ENCODE measurements at regions not wholly inside any gene's neighbourhood (a gene's known extent, or its start where the extent isn't known, plus 50 kb on each side); places are given as distances from the start of the nearest gene placed in this dataset.
A peak's percentile ranks its signal among the peaks of the same experiment; 100 is the strongest.

GRCh38 chr12:29066011-29066588 lies 83.0 kb upstream of the FAR2 start:
- intact Hi-C loops (cut with DNase I), result no loop called here
- H3K4me1 ChIP-seq, result no peaks in the 10 kb centered on the region
- WGBS, 2 donors, result 63 to 82% methylated on average over 1 of the region's 1 CpG
- H3K4me3 ChIP-seq, result no peak overlapping the region
- H3K27me3 ChIP-seq, result no peaks in the 10 kb centered on the region
- H3K36me3 ChIP-seq (replicated peaks in 1 of 2; ENCODE audit: insufficient read depth in 1 of 2, low read depth in 2 of 2), result no peaks in the 10 kb centered on the region
- H3K27ac ChIP-seq, result no peak overlapping the region
- ATAC-seq, result no peak
- DNase-seq, result peak in 1 of 4 donors; percentile 11
- TF ChIP-seq CTCF (IDR thresholded peaks at IDR 0.05), result no peak
- no peak for TF ChIP-seq POLR2A (IDR thresholded peaks at IDR 0.05)
- H3K9me3 ChIP-seq, result no peaks in the 10 kb centered on the region

- no peak for TF ChIP-seq CTCF (IDR thresholded peaks at IDR 0.05)
- TF ChIP-seq POLR2A (IDR thresholded peaks at IDR 0.05), result no peak
Measured at GRCh38 chr12:29067430-29067829, 81.6 kb upstream of the FAR2 start.

GRCh38 chr12:29070309-29070708 lies 78.8 kb upstream of the FAR2 start:
- no peaks in the 10 kb centered on the region for H3K36me3 ChIP-seq (replicated peaks in 1 of 2; ENCODE audit: insufficient read depth in 1 of 2, low read depth in 2 of 2)
- no peaks in the 10 kb centered on the region for H3K27me3 ChIP-seq
- ATAC-seq (no peak), DNase-seq (no peak)
- intact Hi-C loops (cut with DNase I), result no loop called here
- WGBS, 2 donors, result 0 to 13% methylated on average over 1 of the region's 1 CpG
- H3K4me3 ChIP-seq, result no peak overlapping the region
- TF ChIP-seq CTCF (IDR thresholded peaks at IDR 0.05) (no peak), POLR2A (IDR thresholded peaks at IDR 0.05) (no peak)
- H3K27ac ChIP-seq, result no peak overlapping the region
- no peaks in the 10 kb centered on the region for H3K4me1 ChIP-seq
- no peaks in the 10 kb centered on the region for H3K9me3 ChIP-seq

More at GRCh38 chr12:29067430-29067829, 81.6 kb upstream of the FAR2 start:
- ATAC-seq (no peak), DNase-seq (peak in 1 of 4 donors; percentile 23)
- Histone ChIP-seq H3K4me3 (no peak overlapping the region), H3K36me3 (replicated peaks in 1 of 2; ENCODE audit: insufficient read depth in 1 of 2, low read depth in 2 of 2) (no peaks in the 10 kb centered on the region), H3K27ac (no peak overlapping the region), H3K27me3 (no peaks in the 10 kb centered on the region), H3K9me3 (no peaks in the 10 kb centered on the region), H3K4me1 (no peaks in the 10 kb centered on the region)
- WGBS, 2 donors, result 50 to 92% methylated on average over 1 of the region's 1 CpG
- intact Hi-C loops (cut with DNase I), result no loop called here

GRCh38 chr12:29071099-29071498 lies 78.0 kb upstream of the FAR2 start:
- Histone ChIP-seq H3K9me3 (no peaks in the 10 kb centered on the region), H3K36me3 (replicated peaks in 1 of 2; ENCODE audit: insufficient read depth in 1 of 2, low read depth in 2 of 2) (no peaks in the 10 kb centered on the region), H3K27ac (no peak overlapping the region), H3K4me1 (no peaks in the 10 kb centered on the region), H3K4me3 (no peak overlapping the region), H3K27me3 (no peaks in the 10 kb centered on the region)
- TF ChIP-seq POLR2A (IDR thresholded peaks at IDR 0.05), result no peak
- no peak for DNase-seq
- ATAC-seq, result no peak
- intact Hi-C loops (cut with DNase I), result no loop called here

GRCh38 chr12:29072631-29073030 lies 76.4 kb upstream of the FAR2 start:
- ATAC-seq (no peak), DNase-seq (no peak)
- 47 to 67% methylated on average over 1 of the region's 1 CpG for WGBS, 2 donors
- Histone ChIP-seq H3K36me3 (replicated peaks in 1 of 2; ENCODE audit: insufficient read depth in 1 of 2, low read depth in 2 of 2) (no peaks in the 10 kb centered on the region), H3K27me3 (no peaks in the 10 kb centered on the region), H3K9me3 (no peaks in the 10 kb centered on the region), H3K4me1 (no peaks in the 10 kb centered on the region), H3K27ac (no peak overlapping the region), H3K4me3 (no peak overlapping the region)
- TF ChIP-seq POLR2A (IDR thresholded peaks at IDR 0.05), result no peak
- TF ChIP-seq CTCF (IDR thresholded peaks at IDR 0.05), result no peak
- intact Hi-C loops (cut with DNase I), result no loop called here
